SJSA1 (cell line): ENCODE measurements at regions not wholly inside any gene's neighbourhood (a gene's known extent, or its start where the extent isn't known, plus 50 kb on each side); places are given as distances from the start of the nearest gene placed in this dataset.
A peak's percentile ranks its signal among the peaks of the same experiment; 100 is the strongest.
"Not testable (repeated sequence)": the region's sequence is repeated elsewhere in the genome, so short reads cannot be mapped to it uniquely, and the experiment has no call there.

Source experiments
- DNase-seq, 2 experiments: peaks; one replicate each; pipeline ENCODE4 v3.0.0-alpha.2; 2015 to 2020; ENCODE audit warnings: low spot score in 2 of 2, low read depth in 1 of 2
- H3K27ac ChIP-seq: fragments of 250-450 bp; sonication (Bioruptor Pico); 2 replicates; pipeline ENCODE4 v1.5.1; 2020; ENCODE audit warnings: mild to moderate bottlenecking, moderate library complexity
- H3K27me3 ChIP-seq: fragments of 250-450 bp; sonication (Bioruptor Pico); replicated peaks from 2 replicates; pipeline ENCODE4 v1.5.1; 2020; ENCODE audit warnings: mild to moderate bottlenecking, moderate library complexity
- H3K36me3 ChIP-seq: fragments of 250-450 bp; sonication (Bioruptor Pico); 2 replicates; pipeline ENCODE4 v1.5.1; 2020; ENCODE audit warnings: mild to moderate bottlenecking
- H3K4me1 ChIP-seq: fragments of 250-450 bp; sonication (Bioruptor Pico); replicated peaks from 2 replicates; pipeline ENCODE4 v1.6.1; 2021; ENCODE audit warnings: mild to moderate bottlenecking
- H3K4me3 ChIP-seq: fragments of 250-450 bp; sonication (Bioruptor Pico); 2 replicates; pipeline ENCODE4 v1.5.1; 2020; ENCODE audit warnings: mild to moderate bottlenecking
- H3K9me3 ChIP-seq: fragments of 250-450 bp; sonication (Bioruptor Pico); replicated peaks from 2 replicates; pipeline ENCODE4 v1.5.1; 2020; ENCODE audit warnings: mild to moderate bottlenecking

GRCh38 chr6:26270486-26270861 lies 94.5 kb upstream of the BTN3A2 start:
- H3K27ac ChIP-seq, result peak overlapping the region; percentile 94

GRCh38 chr6:26270903-26271667 lies 93.9 kb upstream of the BTN3A2 start:
- no peaks in the 10 kb centered on the region for H3K9me3 ChIP-seq
- H3K36me3 ChIP-seq, result 0 out of 2 replicates have a peak, but pooled peaks cover 3% of the 10 kb centered on the region
- H3K4me1 ChIP-seq, result peaks cover 19% of the 10 kb centered on the region
- H3K27me3 ChIP-seq, result no peaks in the 10 kb centered on the region
- H3K4me3 ChIP-seq, result peak overlapping the region; percentile 52
- H3K27ac ChIP-seq, result peak overlapping the region; percentile 94
- DNase-seq, result peak; percentile 81 to 95

More at GRCh38 chr6:26270486-26270861, 94.5 kb upstream of the BTN3A2 start:
- H3K9me3 ChIP-seq, result no peaks in the 10 kb centered on the region
- peaks cover 19% of the 10 kb centered on the region for H3K4me1 ChIP-seq
- H3K4me3 ChIP-seq, result peak overlapping the region; percentile 52
- DNase-seq, result no peak
- H3K27me3 ChIP-seq, result no peaks in the 10 kb centered on the region
- 0 out of 2 replicates have a peak, but pooled peaks cover 3% of the 10 kb centered on the region for H3K36me3 ChIP-seq

- H3K9me3 ChIP-seq, result no peaks in the 10 kb centered on the region
- peak overlapping the region; percentile 94 for H3K27ac ChIP-seq
- H3K36me3 ChIP-seq, result 0 out of 2 replicates have a peak, but pooled peaks cover 3% of the 10 kb centered on the region
- DNase-seq, result no peak
- H3K4me3 ChIP-seq, result peak overlapping the region; percentile 52
- peaks cover 19% of the 10 kb centered on the region for H3K4me1 ChIP-seq
- H3K27me3 ChIP-seq, result no peaks in the 10 kb centered on the region
Observed at GRCh38 chr6:26271668-26272024, 93.4 kb upstream of the BTN3A2 start.

GRCh38 chr6:26272171-26272637 lies 92.8 kb upstream of the BTN3A2 start:
- no peaks in the 10 kb centered on the region for H3K9me3 ChIP-seq
- peak overlapping the region; percentile 52 for H3K4me3 ChIP-seq
- H3K4me1 ChIP-seq, result peaks cover 19% of the 10 kb centered on the region
- peak in 1 of 2 experiments; percentile 60 for DNase-seq
- H3K27me3 ChIP-seq, result no peaks in the 10 kb centered on the region
- H3K27ac ChIP-seq, result peak overlapping the region; percentile 94
- 0 out of 2 replicates have a peak, but pooled peaks cover 3% of the 10 kb centered on the region for H3K36me3 ChIP-seq

GRCh38 chr6:26273673-26274588 lies 91.1 kb upstream of the BTN3A2 start:
- peak in 1 of 2 experiments; percentile 69 for DNase-seq
- Histone ChIP-seq H3K36me3 (0 out of 2 replicates have a peak, but pooled peaks cover 3% of the 10 kb centered on the region), H3K27ac (peak overlapping the region; percentile 58), H3K27me3 (no peaks in the 10 kb centered on the region), H3K4me3 (peak overlapping the region; percentile 52), H3K4me1 (peaks cover 19% of the 10 kb centered on the region), H3K9me3 (no peaks in the 10 kb centered on the region)

- no peak overlapping the region for H3K27ac ChIP-seq
- no peak overlapping the region for H3K4me3 ChIP-seq
- H3K36me3 ChIP-seq, result 0 out of 2 replicates have a peak, but pooled peaks cover 7% of the 10 kb centered on the region
- DNase-seq, result no peak
- H3K27me3 ChIP-seq, result no peaks in the 10 kb centered on the region
- H3K4me1 ChIP-seq, result peaks cover 12% of the 10 kb centered on the region
- no peaks in the 10 kb centered on the region for H3K9me3 ChIP-seq
Observed at GRCh38 chr6:26275663-26276062, 89.3 kb upstream of the BTN3A2 start.

GRCh38 chr6:26276841-26277648 lies 88.0 kb upstream of the BTN3A2 start:
- no peaks in the 10 kb centered on the region for H3K27me3 ChIP-seq
- no peak overlapping the region for H3K4me3 ChIP-seq
- no peaks in the 10 kb centered on the region for H3K9me3 ChIP-seq
- H3K4me1 ChIP-seq, result peaks cover 8% of the 10 kb centered on the region
- H3K36me3 ChIP-seq, result 0 out of 2 replicates have a peak, but pooled peaks cover 8% of the 10 kb centered on the region
- H3K27ac ChIP-seq, result no peak overlapping the region
- DNase-seq, result no peak

GRCh38 chr6:26278536-26278935 lies 86.5 kb upstream of the BTN3A2 start:
- Histone ChIP-seq H3K4me1 (peaks cover 20% of the 10 kb centered on the region), H3K4me3 (no peak overlapping the region), H3K9me3 (no peaks in the 10 kb centered on the region), H3K27ac (no peak overlapping the region), H3K27me3 (no peaks in the 10 kb centered on the region), H3K36me3 (0 out of 2 replicates have a peak, but pooled peaks cover 8% of the 10 kb centered on the region)
- DNase-seq, result no peak

- H3K4me3 ChIP-seq, H3K27me3 ChIP-seq, H3K9me3 ChIP-seq, H3K27ac ChIP-seq, DNase-seq, H3K36me3 ChIP-seq: not testable (repeated sequence)
- peaks cover 24% of the 10 kb centered on the region for H3K4me1 ChIP-seq
Observed at GRCh38 chr6:26279371-26279770, 85.6 kb upstream of the BTN3A2 start.

GRCh38 chr6:26280407-26280806 lies 84.6 kb upstream of the BTN3A2 start:
- no peak overlapping the region for H3K27ac ChIP-seq
- 0 out of 2 replicates have a peak, but pooled peaks cover 8% of the 10 kb centered on the region for H3K36me3 ChIP-seq
- no peaks in the 10 kb centered on the region for H3K9me3 ChIP-seq
- H3K4me3 ChIP-seq, result no peak overlapping the region
- no peak for DNase-seq
- peaks cover 21% of the 10 kb centered on the region for H3K4me1 ChIP-seq
- no peaks in the 10 kb centered on the region for H3K27me3 ChIP-seq

- peak; percentile 71 to 73 for DNase-seq
- Histone ChIP-seq H3K4me1 (peaks cover 24% of the 10 kb centered on the region), H3K36me3 (0 out of 2 replicates have a peak, but pooled peaks cover 8% of the 10 kb centered on the region), H3K4me3 (peak overlapping the region; percentile 45), H3K9me3 (no peaks in the 10 kb centered on the region; the same call in 1 of the 2 replicates), H3K27me3 (no peaks in the 10 kb centered on the region), H3K27ac (peak overlapping the region; percentile 95)
Observed at GRCh38 chr6:26284537-26285142, 80.4 kb upstream of the BTN3A2 start.

- H3K36me3 ChIP-seq, result 0 out of 2 replicates have a peak, but pooled peaks cover 7% of the 10 kb centered on the region
- H3K4me1 ChIP-seq, result peaks cover 24% of the 10 kb centered on the region
- H3K27me3 ChIP-seq, result no peaks in the 10 kb centered on the region
- H3K9me3 ChIP-seq, result no peaks in the 10 kb centered on the region; the same call in 1 of the 2 replicates
- peak; percentile 99 to 100 for DNase-seq
- peak overlapping the region; percentile 95 for H3K27ac ChIP-seq
- peak overlapping the region; percentile 45 for H3K4me3 ChIP-seq
Observed at GRCh38 chr6:26285143-26286134, 79.6 kb upstream of the BTN3A2 start.
